ENCODE measurements at regions not wholly inside any gene's neighbourhood (a gene's known extent, or its start where the extent isn't known, plus 50 kb on each side); places are given as distances from the start of the nearest gene placed in this dataset.

DNA sequence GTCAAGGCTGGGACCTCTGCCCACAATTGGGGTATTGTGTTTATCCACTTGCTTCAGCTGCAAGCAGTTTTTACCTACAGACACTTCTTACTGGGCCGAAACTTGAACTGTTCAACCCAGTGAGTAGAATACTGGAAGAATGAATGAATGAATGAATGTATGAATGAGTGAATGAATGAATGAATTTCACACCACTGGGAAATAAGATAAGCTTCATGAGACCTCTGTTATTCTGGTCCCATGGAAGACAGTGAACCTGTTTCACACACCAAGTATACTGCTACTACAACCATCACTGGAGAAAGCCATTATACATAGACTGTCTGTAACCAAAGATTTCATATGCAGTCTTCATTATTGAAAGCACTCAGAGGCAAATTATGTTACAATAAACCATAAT lies 295.0 kb upstream of the GULP1 start:
- Histone ChIP-seq H4K8ac (ENCODE audit: extremely low read depth, insufficient read depth, low read length) (no peak overlapping the region), H3K23ac (ENCODE audit: insufficient read length) (no peak overlapping the region), H3K4ac (replicated peaks; ENCODE audit: insufficient read length, low read depth, low read length) (no peak overlapping the region), H4K91ac (replicated peaks; ENCODE audit: insufficient read length, low read length) (no peak overlapping the region), H2BK5ac (ENCODE audit: low read depth, low read length) (0 out of 2 replicates have a peak overlapping the region, but pooled peaks have one; percentile 13), H4K5ac (ENCODE audit: insufficient read length, low read depth, low read length) (no peak overlapping the region), H3K27me3 (replicated peaks in 1 of 4; ENCODE audit: control insufficient read depth in 3 of 4, extremely low read depth in 1 of 4, insufficient read depth in 3 of 4, low read length in 3 of 4) (no peaks in the 10 kb centered on the region), H2BK20ac (ENCODE audit: low read length) (0 out of 2 replicates have a peak overlapping the region, but pooled peaks have one; percentile 55), H3K23me2 (ENCODE audit: low read depth, low read length) (no peaks in the 10 kb centered on the region), H3K36me3 (ENCODE audit: control insufficient read depth in 2 of 4, insufficient read depth in 4 of 4, low read length in 3 of 4) (no peaks in the 10 kb centered on the region), H4K20me1 (replicated peaks in 1 of 2; ENCODE audit: control insufficient read depth in 1 of 2, insufficient read depth in 2 of 2, low read length in 2 of 2) (no peaks in the 10 kb centered on the region), H3K18ac (ENCODE audit: extremely low read depth, low read length) (no peak overlapping the region), H2BK15ac (ENCODE audit: low read length) (no peak overlapping the region), H3K9ac (replicated peaks in 1 of 4; ENCODE audit: extremely low read depth in 1 of 4, low read depth in 3 of 4, low read length in 3 of 4) (no peak overlapping the region), H3K14ac (ENCODE audit: insufficient read length) (no peak overlapping the region), H2BK12ac (ENCODE audit: low read depth, low read length) (peak overlapping the region; percentile 10; the same call in 1 of the 2 replicates), H3K27ac (ENCODE audit: low read depth, low read length) (no peak overlapping the region), H2BK120ac (replicated peaks; ENCODE audit: low read depth, low read length) (no peak overlapping the region), H3K4me3 (ENCODE audit: extremely low read depth in 1 of 4, insufficient read depth in 2 of 4, low read depth in 3 of 4, low read length in 4 of 4) (no peak overlapping the region), H3K79me1 (ENCODE audit: low read depth, low read length) (no peaks in the 10 kb centered on the region), H3K4me1 (replicated peaks in 1 of 4; ENCODE audit: control insufficient read depth in 3 of 4, insufficient read depth in 4 of 4, low read length in 3 of 4) (peaks cover 2 to 28% (median 15%) of the 10 kb centered on the region in 4 experiments; a peak in 5 of 7 replicates), H3K56ac (replicated peaks; ENCODE audit: insufficient read length, low read depth, low read length) (no peak overlapping the region), H2AK5ac (ENCODE audit: low read depth, low read length) (no peak overlapping the region), H3K79me2 (ENCODE audit: control insufficient read depth in 1 of 2, insufficient read depth in 2 of 2, low read length in 2 of 2) (no peaks in the 10 kb centered on the region), H3K4me2 (ENCODE audit: insufficient read depth in 1 of 2, low read depth in 2 of 2, low read length in 2 of 2) (no peak overlapping the region), H3K9me3 (ENCODE audit: insufficient read depth in 2 of 2, low read depth in 1 of 2, low read length in 1 of 2) (no peaks in the 10 kb centered on the region), H2AFZ (ENCODE audit: low read length) (no peak overlapping the region)
- CTCF ChIA-PET (ENCODE audit: partially characterized antibody): no interaction called here
- DNase-seq (ENCODE audit: low read depth in 1 of 2, low spot score in 2 of 2): no peak
- WGBS, 2 experiments (ENCODE audit: extremely low coverage in 1 of 2, insufficient coverage in 1 of 2, insufficient read length in 1 of 2, insufficient replicate concordance in 2 of 2, low coverage in 1 of 2, low lambda C conversion rate in 2 of 2, missing lambda C conversion rate in 1 of 2): 95% methylated on average over 1 of the region's 1 CpG; no CpG with 5 or more reads in 1 of the 2 experiments
- POLR2A ChIA-PET (ENCODE audit: partially characterized antibody): no interaction called here
- FAIRE-seq: no peak
- no peak for TF ChIP-seq GTF2F1 (IDR thresholded peaks at IDR 0.05; ENCODE audit: borderline replicate concordance, low read depth, low read length)
- TF ChIP-seq SP1 (IDR thresholded peaks at IDR 0.05; ENCODE audit: low read depth, low read length): no peak

Data from H1 (cell line).